ENCODE measurements at regions not wholly inside any gene's neighbourhood (a gene's known extent, or its start where the extent isn't known, plus 50 kb on each side); places are given as distances from the start of the nearest gene placed in this dataset.
"Not testable (repeated sequence)": the region's sequence is repeated elsewhere in the genome, so short reads cannot be mapped to it uniquely, and the experiment has no call there.

- DNase-seq: no peak
Measured at GRCh38 chr16:66042341-66042740, 324.1 kb upstream of the CDH5 start.

DNA sequence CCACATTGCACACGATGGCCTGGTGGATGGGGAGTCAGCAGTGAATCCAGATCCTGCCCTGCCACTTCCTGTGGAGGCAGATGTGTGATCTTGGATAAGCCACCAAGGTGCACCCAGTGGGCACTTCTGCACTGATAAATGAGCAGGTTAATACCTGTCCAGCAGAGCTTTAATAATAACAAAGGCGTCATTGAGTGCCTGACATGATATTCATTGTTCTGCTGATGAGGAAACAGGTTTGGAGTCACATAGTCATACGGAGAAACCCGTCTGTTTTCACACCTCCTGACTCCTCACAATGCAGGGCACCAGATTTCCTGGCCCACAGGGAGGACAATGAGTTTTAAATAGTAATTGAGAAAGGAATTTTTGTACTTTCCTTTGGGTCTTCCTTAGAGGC is 324.6 kb upstream of the CDH5 start:
- DNase-seq: no peak

DNA sequence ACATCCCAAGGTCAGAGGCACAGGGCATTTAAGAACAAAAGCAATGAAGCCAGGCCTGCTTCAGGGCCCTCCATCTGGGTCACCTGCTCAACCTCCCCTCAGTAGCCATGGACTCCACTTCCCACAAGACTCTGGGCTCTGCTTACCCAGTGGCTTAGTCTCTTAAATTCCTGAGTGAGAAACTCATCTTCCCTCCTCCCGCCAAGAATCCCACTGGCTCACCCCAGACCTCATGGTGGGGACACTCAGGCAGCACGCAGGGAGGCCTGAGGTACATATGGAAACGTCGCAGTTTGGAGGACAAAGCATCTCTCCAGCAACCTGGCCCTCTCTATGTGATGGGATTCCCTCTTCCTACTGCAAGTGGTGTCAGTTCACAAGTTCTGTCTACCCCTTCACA is 326.7 kb upstream of the CDH5 start:
- no peak for DNase-seq

DNA sequence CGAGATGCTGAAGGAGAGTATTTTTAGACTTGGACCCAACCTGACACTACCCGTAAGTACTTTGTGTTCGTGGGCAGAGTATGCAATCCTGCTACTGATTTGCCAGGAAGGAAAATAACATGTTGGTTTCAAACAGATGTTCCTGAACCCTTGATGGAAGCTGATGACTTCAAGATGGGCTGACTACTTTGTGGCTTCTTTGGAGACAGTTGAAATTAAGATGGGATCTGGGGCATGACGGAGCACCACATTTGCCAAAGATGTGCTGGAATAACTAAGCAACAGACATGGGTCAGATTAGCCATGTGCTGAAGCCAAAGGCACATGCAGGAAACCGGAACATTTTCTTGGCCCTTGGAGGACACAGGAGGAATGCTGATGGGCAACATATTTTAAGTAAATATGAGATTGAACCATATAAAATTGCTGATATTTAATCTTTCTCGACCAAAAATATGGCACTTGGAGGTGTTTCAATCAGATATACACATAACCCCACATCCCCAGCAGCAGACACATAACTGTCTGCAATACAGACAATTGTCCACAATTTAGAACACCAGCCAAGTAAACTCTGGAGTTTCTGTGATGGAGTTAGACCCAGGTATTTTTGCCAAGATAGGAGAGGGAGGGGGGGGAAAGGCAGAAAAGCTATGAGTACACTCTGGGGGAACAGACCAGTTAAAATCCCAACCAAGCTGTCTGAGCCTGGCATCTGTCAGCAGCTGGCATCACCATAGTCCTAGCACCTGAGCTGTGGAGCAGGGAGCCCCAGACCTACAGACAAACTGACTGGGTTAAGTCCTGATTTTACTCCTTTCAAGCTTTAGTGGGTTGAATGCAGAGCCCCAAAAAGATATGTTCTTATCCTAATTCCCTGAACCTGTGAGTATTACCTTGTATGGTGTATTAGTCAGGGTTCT is 329.4 kb upstream of the CDH5 start:
- DNase-seq: no peak

DNA sequence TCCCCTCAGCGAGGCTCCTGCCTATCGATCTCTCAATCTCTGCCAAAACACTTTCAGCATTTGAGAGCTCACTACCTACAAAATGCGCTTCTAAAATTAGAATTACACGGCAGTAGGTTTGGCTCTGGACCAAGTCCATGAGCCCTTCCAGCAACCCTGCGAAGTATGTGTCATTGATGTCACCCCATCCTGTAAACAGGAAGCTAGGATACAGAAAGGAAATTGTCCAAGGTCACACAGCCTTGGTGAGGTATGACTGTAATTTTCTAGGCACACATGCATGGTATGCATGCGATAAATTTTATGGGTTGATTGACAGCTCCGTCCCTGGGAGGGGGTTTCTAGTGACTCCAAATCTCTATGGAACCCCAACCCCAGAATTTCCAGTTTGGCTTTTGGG is 330.3 kb upstream of the CDH5 start:
- DNase-seq: no peak

DNA sequence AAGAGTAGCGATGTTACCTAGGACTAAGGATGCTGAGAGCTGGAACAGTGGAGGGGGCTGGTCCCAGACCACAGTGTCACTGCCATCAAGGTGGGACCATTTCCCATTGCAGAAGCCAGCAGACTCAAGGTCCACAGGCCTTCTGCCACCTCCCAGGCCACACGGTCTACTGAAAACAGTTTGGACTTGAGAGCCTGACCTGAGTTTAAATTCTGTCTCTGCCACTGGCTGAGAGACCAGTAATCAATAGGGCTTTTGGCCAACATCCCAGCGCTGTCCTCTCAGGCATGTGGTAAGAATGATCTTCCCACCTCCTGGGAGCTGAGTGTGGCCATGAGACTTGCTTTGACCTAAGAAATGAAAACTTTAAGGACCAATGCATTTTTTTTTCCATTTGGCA is 331.4 kb upstream of the CDH5 start:
- no peak for DNase-seq

GRCh38 chr16:66032841-66033240 is 333.6 kb upstream of the CDH5 start:
- no peak for DNase-seq

DNA sequence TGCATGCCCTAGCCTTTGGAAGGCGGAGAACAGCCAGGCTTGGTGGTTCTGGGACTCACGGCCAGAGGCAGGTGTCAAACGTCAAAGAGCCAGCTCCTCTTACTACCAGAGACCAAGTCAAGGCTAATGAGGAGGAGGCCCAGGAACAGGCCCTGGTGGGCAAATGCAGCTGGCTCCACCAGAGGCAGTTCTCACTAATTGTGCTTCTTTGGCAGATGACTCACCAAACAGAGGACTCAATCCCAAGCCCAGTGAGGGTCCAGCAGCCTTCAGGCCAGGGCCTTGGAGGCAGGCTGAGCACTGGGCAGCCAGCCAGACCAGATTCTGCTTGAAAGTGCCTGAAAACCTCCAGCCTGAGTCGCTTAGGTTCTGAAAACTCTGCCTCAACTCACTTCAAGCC is 336.5 kb upstream of the CDH5 start:
- DNase-seq: no peak

GRCh38 chr16:66028510-66029216 is 337.8 kb upstream of the CDH5 start:
- DNase-seq: no peak

- no peak for DNase-seq
Measured at GRCh38 chr16:66026787-66027330, 339.6 kb upstream of the CDH5 start.

DNA sequence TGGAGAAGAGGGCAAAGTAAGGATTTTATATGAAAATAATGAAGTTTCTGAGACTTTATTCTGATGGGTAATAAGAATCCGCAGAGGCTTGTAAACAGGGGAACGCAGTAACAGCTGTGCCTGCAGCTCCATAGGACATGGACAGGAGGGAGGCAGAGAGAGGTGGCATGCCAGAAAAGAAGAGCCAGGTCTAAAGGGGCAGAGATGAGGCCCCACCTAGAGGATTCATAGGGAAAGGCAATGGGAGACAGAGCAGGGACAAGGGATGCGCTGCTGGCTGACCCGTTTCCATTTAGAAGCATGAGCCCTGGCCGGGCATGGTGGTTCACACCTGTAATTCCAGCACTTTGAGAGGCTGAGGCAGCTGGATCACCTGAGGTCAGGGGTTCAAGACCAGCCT is 340.3 kb upstream of the CDH5 start:
- no peak for DNase-seq

GRCh38 chr16:66025751-66026150 is 340.7 kb upstream of the CDH5 start:
- no peak for DNase-seq

- not testable (repeated sequence) for DNase-seq
Measured at GRCh38 chr16:66024567-66024966, 341.9 kb upstream of the CDH5 start.

- DNase-seq: no peak
Measured at GRCh38 chr16:66023481-66023880, 343.0 kb upstream of the CDH5 start.

DNA sequence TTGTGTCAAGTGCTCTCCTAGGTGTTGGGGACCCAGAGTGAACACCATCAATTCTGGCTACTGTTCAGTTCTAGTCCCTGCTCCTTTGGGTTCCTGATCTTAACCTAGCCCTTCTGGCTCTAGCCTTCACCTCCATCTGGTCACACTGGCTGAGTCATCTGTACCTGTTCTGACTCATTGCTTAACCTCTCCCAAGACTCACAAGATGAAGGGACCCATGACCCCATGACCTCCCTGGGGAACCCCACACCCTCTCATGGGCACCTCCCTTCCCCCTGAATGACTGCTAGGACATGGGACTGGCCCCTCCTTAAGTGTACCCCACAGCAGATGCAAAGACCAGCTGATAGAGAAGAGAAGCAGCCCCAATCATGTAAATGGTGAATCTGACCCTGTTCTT is 345.8 kb upstream of the CDH5 start:
- DNase-seq: no peak

- no peak for DNase-seq
Measured at GRCh38 chr16:66020046-66020445, 346.4 kb upstream of the CDH5 start.

GRCh38 chr16:66019502-66019901 is 347.0 kb upstream of the CDH5 start:
- not testable (repeated sequence) for DNase-seq

DNA sequence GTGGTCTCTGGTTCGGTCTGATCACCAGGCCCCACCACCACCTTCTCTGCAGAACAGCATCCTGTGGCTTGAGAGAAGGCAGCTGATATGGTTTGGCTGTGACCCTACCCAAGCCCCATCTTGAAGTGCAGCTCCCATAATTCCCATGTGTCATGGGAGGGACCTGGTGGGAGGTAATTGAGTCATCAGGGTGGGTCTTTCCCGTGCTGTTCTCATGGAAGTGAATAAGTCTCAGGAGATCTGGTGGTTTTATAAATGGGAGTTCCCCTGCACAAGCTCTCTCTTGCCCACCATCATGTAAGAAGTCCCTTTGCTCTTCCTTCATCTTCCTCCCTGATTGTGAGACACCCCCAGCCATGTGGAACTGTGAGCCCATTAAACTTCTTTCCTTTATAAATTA is 352.3 kb upstream of the CDH5 start:
- DNase-seq: no peak

DNA sequence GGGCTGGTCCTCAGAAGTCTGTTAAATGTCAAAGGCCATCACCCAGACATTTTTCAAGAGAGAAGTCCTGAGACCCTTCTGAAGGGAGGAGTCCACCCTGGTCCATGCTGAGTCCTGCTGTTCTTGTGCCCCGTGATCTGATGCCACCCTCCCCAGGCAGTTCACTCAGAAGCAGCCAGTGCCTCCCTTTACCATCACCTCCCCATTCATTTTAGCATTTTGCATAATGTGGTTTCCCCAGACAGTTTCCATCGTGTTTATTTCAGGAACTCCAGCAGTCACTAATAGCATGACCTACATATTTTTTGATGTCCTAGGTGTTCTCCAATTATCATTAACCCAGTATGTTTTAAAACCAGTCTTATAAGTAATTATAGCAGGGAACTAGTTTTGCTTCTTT is 353.0 kb upstream of the CDH5 start:
- no peak for DNase-seq

GRCh38 chr16:66008136-66008535 is 358.4 kb upstream of the CDH5 start:
- DNase-seq: no peak

DNA sequence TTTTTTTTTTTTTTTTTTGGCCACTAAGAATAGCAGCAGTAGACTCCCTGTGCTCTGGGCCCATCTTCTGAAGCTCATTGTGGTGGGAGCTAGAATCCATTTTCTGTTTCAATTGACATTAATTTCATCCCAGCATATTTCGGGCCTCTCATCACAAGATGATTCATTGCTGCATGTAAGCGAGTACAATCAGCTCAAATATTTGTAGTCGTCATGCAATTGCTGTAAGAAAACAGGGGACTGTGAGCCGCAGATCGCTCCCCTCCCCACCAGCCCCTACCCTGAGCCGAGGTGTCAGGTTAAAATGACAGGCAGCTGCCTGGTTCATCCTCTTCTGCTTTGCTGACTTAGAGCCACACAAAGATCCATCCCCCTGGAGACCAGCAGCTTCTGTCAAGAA is 358.8 kb upstream of the CDH5 start:
- no peak for DNase-seq

DNA sequence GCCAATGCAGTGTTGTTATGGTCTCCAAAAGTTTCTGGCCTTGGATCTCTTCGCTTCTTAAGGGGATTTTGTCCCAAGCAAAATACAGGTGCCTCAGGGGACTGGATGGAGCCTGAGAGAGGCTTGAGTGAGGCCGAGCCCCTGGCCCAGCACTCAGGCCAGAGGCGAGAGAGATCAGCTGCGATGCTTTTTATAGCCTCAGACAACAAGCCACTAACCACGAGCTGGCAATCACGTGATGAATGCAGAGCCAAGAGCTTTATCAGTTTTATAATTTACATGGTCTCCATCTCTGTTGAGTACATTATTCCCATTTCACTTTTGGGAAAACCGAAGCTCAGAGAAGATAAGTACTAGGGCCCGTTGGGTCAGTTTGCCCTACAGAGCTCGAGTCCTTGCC is 360.0 kb upstream of the CDH5 start:
- no peak for DNase-seq

DNA sequence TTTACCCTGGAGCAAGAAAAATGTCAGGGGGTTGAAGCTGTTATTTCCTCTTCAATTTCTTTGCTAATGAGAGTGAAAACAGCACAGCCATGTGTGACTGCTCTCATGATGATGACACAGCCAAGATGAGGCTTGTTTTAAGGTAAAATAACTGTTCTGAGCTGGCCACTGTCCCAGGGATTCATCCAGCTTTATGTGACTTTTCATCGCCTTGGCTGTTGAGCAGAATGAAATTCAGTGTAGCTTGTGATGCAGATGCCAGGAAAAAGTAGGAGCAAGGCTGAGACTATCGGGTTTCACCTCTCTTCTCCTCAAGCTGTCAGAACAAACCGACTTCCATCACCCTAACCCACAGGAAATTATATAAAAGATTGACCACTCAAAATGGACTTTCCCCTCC is 361.8 kb upstream of the CDH5 start:
- DNase-seq: no peak

GRCh38 chr16:66003201-66003600 is 363.3 kb upstream of the CDH5 start:
- no peak for DNase-seq
